ENCODE measurements at regions not wholly inside any gene's neighbourhood (a gene's known extent, or its start where the extent isn't known, plus 50 kb on each side); places are given as distances from the start of the nearest gene placed in this dataset.

DNA sequence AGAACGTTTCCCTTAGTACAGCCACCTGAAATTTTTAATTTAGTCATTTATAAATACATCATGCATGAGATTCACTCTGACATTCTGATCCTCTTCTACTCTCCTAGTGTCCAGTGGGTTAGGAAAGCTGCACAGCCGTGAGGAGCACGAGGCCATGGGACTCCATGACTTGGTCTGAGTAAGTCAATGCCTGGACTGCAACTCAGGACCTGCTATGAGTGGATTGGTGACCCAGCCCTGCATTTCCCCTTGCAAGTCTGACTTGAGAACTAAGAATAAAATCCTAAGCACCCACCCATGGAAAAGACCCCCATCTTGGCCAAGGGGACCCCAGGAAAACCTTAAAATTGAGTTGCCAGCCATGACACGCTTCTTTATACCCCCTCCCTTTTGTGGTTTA, 237.6 kb upstream of the HDAC4 start:
- no peak overlapping the region for H2AFZ ChIP-seq (ENCODE audit: control insufficient read depth, low read depth, low read length)
- ChIA-PET CTCF (no interaction called here), SMC1A (ENCODE audit: uncharacterized antibody, unreplicated experiment) (no interaction called here), POLR2A (no interaction called here), RAD21 (ENCODE audit: unreplicated experiment) (no interaction called here)
- DNase-seq (ENCODE audit: low read depth, low spot score) = no peak
- H3K9me3 ChIP-seq (replicated peaks; ENCODE audit: control insufficient read depth, insufficient read depth, low read length) = no peaks in the 10 kb centered on the region; the same call in 2 of the 3 replicates
- no peak overlapping the region for H3K4me3 ChIP-seq
- no peaks in the 10 kb centered on the region for H4K20me1 ChIP-seq (ENCODE audit: control insufficient read depth, insufficient read depth)
- H3K79me2 ChIP-seq (ENCODE audit: control insufficient read depth, insufficient read depth, low read length) = no peaks in the 10 kb centered on the region
- H3K36me3 ChIP-seq (ENCODE audit: control insufficient read depth in 2 of 2, insufficient read depth in 2 of 2, low read length in 1 of 2) = no peaks in the 10 kb centered on the region
- no peaks in the 10 kb centered on the region for H3K27me3 ChIP-seq (replicated peaks in 1 of 2; ENCODE audit: control insufficient read depth in 2 of 2, insufficient read depth in 2 of 2, low read length in 1 of 2)
- H3K9ac ChIP-seq (ENCODE audit: control insufficient read depth, insufficient read depth, low read length) = no peak overlapping the region
- H3K27ac ChIP-seq (ENCODE audit: control insufficient read depth, insufficient read depth) = no peak overlapping the region
- in situ Hi-C loops (cut with MboI) = no loop called here
- intact Hi-C loops (cut with micrococcal nuclease; ENCODE audit: unreplicated experiment) = no loop called here
- 6% methylated on average over 4 of the region's 4 CpGs for WGBS (ENCODE audit: insufficient coverage, insufficient replicate concordance, low lambda C conversion rate, missing lambda C conversion rate)
- TF ChIP-seq ZSCAN29 (IDR thresholded peaks at IDR 0.05) (no peak), CBX5 (IDR thresholded peaks at IDR 0.05; ENCODE audit: low read depth) (no peak), TCF3 (IDR thresholded peaks at IDR 0.05; ENCODE audit: borderline replicate concordance, insufficient read depth, low read depth, low read length) (no peak)
- TF ChIP-seq, protein P1, sequence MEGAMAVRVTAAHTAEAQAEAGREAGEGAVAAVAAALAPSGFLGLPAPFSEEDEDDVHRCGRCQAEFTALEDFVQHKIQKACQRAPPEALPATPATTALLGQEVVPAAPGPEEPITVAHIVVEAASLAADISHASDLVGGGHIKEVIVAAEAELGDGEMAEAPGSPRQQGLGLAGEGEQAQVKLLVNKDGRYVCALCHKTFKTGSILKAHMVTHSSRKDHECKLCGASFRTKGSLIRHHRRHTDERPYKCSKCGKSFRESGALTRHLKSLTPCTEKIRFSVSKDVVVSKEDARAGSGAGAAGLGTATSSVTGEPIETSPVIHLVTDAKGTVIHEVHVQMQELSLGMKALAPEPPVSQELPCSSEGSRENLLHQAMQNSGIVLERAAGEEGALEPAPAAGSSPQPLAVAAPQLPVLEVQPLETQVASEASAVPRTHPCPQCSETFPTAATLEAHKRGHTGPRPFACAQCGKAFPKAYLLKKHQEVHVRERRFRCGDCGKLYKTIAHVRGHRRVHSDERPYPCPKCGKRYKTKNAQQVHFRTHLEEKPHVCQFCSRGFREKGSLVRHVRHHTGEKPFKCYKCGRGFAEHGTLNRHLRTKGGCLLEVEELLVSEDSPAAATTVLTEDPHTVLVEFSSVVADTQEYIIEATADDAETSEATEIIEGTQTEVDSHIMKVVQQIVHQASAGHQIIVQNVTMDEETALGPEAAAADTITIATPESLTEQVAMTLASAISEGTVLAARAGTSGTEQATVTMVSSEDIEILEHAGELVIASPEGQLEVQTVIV (IDR thresholded peaks at IDR 0.05; ENCODE audit: borderline replicate concordance, partially characterized antibody) = no peak
- H3K4me2 ChIP-seq (ENCODE audit: control insufficient read depth, insufficient read depth) = no peak overlapping the region
- no peaks in the 10 kb centered on the region for H3K4me1 ChIP-seq (ENCODE audit: control insufficient read depth, insufficient read depth, low read length)
- ATAC-seq = no peak
- no TSS peak for BruUV-seq (replicated peaks)
- no peak for FAIRE-seq

DNA sequence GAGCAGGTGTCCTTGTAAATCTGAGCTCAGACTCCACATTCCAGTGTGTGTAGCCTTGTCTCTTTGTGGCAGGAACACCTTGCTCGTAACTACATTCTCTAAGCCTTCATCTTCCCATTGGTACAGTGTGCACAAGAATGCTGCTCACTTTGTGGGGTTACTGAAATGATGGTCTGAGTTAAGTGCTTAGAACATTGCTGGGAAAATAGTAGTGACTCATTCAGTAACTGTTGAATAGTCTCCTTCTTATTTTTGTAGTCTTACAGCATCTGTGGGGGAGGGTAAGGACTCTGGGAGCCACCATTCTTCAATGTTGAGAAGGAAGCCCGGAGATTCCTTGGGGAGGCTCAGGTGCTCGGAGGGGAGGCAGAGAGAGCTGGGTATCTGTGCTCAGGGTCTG, 236.0 kb upstream of the HDAC4 start:
- Histone ChIP-seq H2AFZ (ENCODE audit: control insufficient read depth, low read depth, low read length) (no peak overlapping the region), H3K27ac (ENCODE audit: control insufficient read depth, insufficient read depth) (no peak overlapping the region), H3K9me3 (replicated peaks; ENCODE audit: control insufficient read depth, insufficient read depth, low read length) (no peaks in the 10 kb centered on the region; the same call in 2 of the 3 replicates), H3K36me3 (ENCODE audit: control insufficient read depth in 2 of 2, insufficient read depth in 2 of 2, low read length in 1 of 2) (no peaks in the 10 kb centered on the region), H3K4me1 (ENCODE audit: control insufficient read depth, insufficient read depth, low read length) (no peaks in the 10 kb centered on the region), H4K20me1 (ENCODE audit: control insufficient read depth, insufficient read depth) (no peaks in the 10 kb centered on the region), H3K4me3 (no peak overlapping the region), H3K79me2 (ENCODE audit: control insufficient read depth, insufficient read depth, low read length) (no peaks in the 10 kb centered on the region), H3K27me3 (replicated peaks in 1 of 2; ENCODE audit: control insufficient read depth in 2 of 2, insufficient read depth in 2 of 2, low read length in 1 of 2) (no peaks in the 10 kb centered on the region), H3K9ac (ENCODE audit: control insufficient read depth, insufficient read depth, low read length) (no peak overlapping the region), H3K4me2 (ENCODE audit: control insufficient read depth, insufficient read depth) (no peak overlapping the region)
- ATAC-seq (no peak), FAIRE-seq (no peak), DNase-seq (ENCODE audit: low read depth, low spot score) (no peak)
- SMC1A ChIA-PET (ENCODE audit: uncharacterized antibody, unreplicated experiment) = no interaction called here
- no TSS peak for BruUV-seq (replicated peaks)
- 2% methylated on average over 3 of the region's 3 CpGs for WGBS (ENCODE audit: insufficient coverage, insufficient replicate concordance, low lambda C conversion rate, missing lambda C conversion rate)
- intact Hi-C loops (cut with micrococcal nuclease; ENCODE audit: unreplicated experiment) = no loop called here
- RAD21 ChIA-PET (ENCODE audit: unreplicated experiment) = no interaction called here
- TF ChIP-seq SUZ12 (IDR thresholded peaks at IDR 0.05; ENCODE audit: unreplicated experiment) (no peak), PML (IDR thresholded peaks at IDR 0.05; ENCODE audit: low read length) (no peak), JUND (IDR thresholded peaks at IDR 0.05; ENCODE audit: low read depth, low read length) (no peak), MEF2B (IDR thresholded peaks at IDR 0.05; ENCODE audit: partially characterized antibody, poor library complexity, severe bottlenecking) (no peak), SREBF1 (IDR thresholded peaks at IDR 0.05; ENCODE audit: low read length) (no peak), TCF12 (IDR thresholded peaks at IDR 0.05; ENCODE audit: low read depth, low read length) (no peak)
- TF ChIP-seq, protein P2, sequence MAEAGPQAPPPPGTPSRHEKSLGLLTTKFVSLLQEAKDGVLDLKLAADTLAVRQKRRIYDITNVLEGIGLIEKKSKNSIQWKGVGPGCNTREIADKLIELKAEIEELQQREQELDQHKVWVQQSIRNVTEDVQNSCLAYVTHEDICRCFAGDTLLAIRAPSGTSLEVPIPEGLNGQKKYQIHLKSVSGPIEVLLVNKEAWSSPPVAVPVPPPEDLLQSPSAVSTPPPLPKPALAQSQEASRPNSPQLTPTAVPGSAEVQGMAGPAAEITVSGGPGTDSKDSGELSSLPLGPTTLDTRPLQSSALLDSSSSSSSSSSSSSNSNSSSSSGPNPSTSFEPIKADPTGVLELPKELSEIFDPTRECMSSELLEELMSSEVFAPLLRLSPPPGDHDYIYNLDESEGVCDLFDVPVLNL (IDR thresholded peaks at IDR 0.05; ENCODE audit: low read depth, low read length) = no peak
- POLR2A ChIA-PET = no interaction called here
- CTCF ChIA-PET = no interaction called here
- in situ Hi-C loops (cut with MboI) = no loop called here

All from GM12878 (cell line).